ENCODE measurements at regions not wholly inside any gene's neighbourhood (a gene's known extent, or its start where the extent isn't known, plus 50 kb on each side); places are given as distances from the start of the nearest gene placed in this dataset.

DNA sequence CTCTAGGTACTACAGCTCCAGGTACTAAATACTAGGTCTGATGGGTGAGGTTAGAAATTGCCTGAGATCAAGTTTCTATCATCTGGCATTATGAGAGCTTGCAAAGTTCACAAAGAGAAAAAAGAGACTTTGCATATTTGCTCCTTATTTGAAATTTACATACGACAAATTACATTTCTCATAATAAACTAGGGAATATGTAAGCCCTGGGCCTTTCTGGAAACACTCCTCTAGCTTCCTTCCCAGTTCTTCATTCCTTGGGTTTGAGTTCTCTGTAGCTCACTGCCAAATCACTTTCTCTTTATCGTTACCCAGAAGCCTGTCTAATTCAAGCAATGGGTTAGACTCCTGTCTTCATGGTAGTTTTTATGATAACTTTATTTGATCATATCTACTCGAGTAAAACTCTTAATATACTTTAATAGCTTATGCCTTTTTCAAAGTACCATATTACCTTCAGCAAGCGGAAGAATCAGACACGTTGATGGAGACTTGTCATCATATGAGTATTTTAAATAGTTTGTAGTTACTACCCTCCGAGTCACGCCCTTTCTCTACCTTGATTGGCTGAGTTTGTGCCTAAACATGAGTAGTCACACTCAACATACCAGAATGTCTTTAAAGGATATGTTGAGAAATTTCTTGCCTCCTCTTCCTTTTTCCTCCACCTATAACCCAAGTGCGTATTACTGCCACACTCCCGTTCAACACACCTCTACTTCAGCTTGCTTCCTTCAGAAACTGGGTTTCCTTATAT, 150.5 kb downstream of the DKK1 start:
- H3K79me2 ChIP-seq (ENCODE audit: control insufficient read depth, insufficient read depth, low read length) = no peaks in the 10 kb centered on the region
- no peak overlapping the region for H3K9ac ChIP-seq (replicated peaks; ENCODE audit: extremely low read depth, insufficient read depth, low read length)
- ChIA-PET CTCF (interaction anchor here (0.7 to 1.8 kb wide), 6 partner anchors 9 to 26 kb away, joined by 3 to 5 read pairs (median 4); no protein-coding TSS in a partner anchor), POLR2A (no interaction called here)
- dilution Hi-C loops (cut with MboI; ENCODE audit: extremely low pct_ligation_motif_present, low sequenced_read_pairs) (no loop called here), intact Hi-C loops (cut with micrococcal nuclease) (no loop called here)
- BruUV-seq (replicated peaks) = no TSS peak
- no peaks in the 10 kb centered on the region for H4K20me1 ChIP-seq (replicated peaks; ENCODE audit: control insufficient read depth, extremely low read depth, insufficient read depth, low read length)
- no peak for TF ChIP-seq POLR2A (IDR thresholded peaks at IDR 0.05; ENCODE audit: low read depth, low read length)
- no peak for TF ChIP-seq MYC (IDR thresholded peaks at IDR 0.05; ENCODE audit: low read depth, low read length)
- no peak for TF ChIP-seq JUN (IDR thresholded peaks at IDR 0.05; ENCODE audit: borderline replicate concordance, insufficient read depth, insufficient read length, low read depth)
- TF ChIP-seq, protein P1, sequence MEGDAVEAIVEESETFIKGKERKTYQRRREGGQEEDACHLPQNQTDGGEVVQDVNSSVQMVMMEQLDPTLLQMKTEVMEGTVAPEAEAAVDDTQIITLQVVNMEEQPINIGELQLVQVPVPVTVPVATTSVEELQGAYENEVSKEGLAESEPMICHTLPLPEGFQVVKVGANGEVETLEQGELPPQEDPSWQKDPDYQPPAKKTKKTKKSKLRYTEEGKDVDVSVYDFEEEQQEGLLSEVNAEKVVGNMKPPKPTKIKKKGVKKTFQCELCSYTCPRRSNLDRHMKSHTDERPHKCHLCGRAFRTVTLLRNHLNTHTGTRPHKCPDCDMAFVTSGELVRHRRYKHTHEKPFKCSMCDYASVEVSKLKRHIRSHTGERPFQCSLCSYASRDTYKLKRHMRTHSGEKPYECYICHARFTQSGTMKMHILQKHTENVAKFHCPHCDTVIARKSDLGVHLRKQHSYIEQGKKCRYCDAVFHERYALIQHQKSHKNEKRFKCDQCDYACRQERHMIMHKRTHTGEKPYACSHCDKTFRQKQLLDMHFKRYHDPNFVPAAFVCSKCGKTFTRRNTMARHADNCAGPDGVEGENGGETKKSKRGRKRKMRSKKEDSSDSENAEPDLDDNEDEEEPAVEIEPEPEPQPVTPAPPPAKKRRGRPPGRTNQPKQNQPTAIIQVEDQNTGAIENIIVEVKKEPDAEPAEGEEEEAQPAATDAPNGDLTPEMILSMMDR (IDR thresholded peaks at IDR 0.05; ENCODE audit: extremely low read depth in 1 of 2, insufficient read depth in 1 of 2, low read depth in 1 of 2, low read length in 2 of 2) = no peak
- no peak for TF ChIP-seq GATA2 (IDR thresholded peaks at IDR 0.05; ENCODE audit: insufficient read depth, insufficient read length, low read depth, low read length)
- TF ChIP-seq POLR2AphosphoS5 (IDR thresholded peaks at IDR 0.05; ENCODE audit: insufficient read depth, low read depth, low read length) = no peak
- H3K27ac ChIP-seq (ENCODE audit: insufficient read depth, low read depth, low read length) = no peak overlapping the region
- H3K9me1 ChIP-seq (replicated peaks; ENCODE audit: control insufficient read depth, extremely low read depth, insufficient read depth, low read length) = no peaks in the 10 kb centered on the region
- no peaks in the 10 kb centered on the region for H3K4me1 ChIP-seq (ENCODE audit: control insufficient read depth, extremely low read depth, insufficient read depth, low read length)
- H3K4me3 ChIP-seq (replicated peaks in 1 of 3; ENCODE audit: insufficient read depth in 1 of 3, low read depth in 1 of 3, low read length in 3 of 3) = no peak overlapping the region
- no peaks in the 10 kb centered on the region for H3K9me3 ChIP-seq (replicated peaks; ENCODE audit: control insufficient read depth, insufficient read depth, low read length)
- H3K4me2 ChIP-seq (ENCODE audit: insufficient read depth, low read length) = no peak overlapping the region
- H3K27me3 ChIP-seq (ENCODE audit: control insufficient read depth in 2 of 2, insufficient read depth in 2 of 2, low read length in 2 of 2) = no peaks in the 10 kb centered on the region
- H2AFZ ChIP-seq (ENCODE audit: low read depth, low read length) = no peak overlapping the region
- no peaks in the 10 kb centered on the region for H3K36me3 ChIP-seq (ENCODE audit: control insufficient read depth in 2 of 2, extremely low read depth in 1 of 2, insufficient read depth in 2 of 2, low read length in 2 of 2)
- no peak for DNase-seq (ENCODE audit: low read depth, low spot score)
- FAIRE-seq = no peak
